NB4 (cell line): ENCODE measurements at regions not wholly inside any gene's neighbourhood (a gene's known extent, or its start where the extent isn't known, plus 50 kb on each side); places are given as distances from the start of the nearest gene placed in this dataset.

Experiments
- MYC ChIP-seq: IDR thresholded peaks from 2 replicates; pipeline ENCODE4 v1.6.1; 2011; ENCODE audit warnings: low read depth, low read length
- POLR2A ChIP-seq: IDR thresholded peaks from 2 replicates; pipeline ENCODE4 v1.6.1; 2011; ENCODE audit warnings: mild to moderate bottlenecking; ENCODE audit not compliant: insufficient read length; ENCODE audit errors: extremely low read depth
- TF ChIP-seq, protein P1 (sequence below): IDR thresholded peaks from one replicate; pipeline ENCODE4 v1.5.1; 2012; ENCODE audit warnings: low read depth, low read length
- TF ChIP-seq, protein P2 (sequence below): IDR thresholded peaks from 2 replicates; pipeline ENCODE4 v1.6.1; 2011; ENCODE audit warnings: low read depth, low read length

DNA sequence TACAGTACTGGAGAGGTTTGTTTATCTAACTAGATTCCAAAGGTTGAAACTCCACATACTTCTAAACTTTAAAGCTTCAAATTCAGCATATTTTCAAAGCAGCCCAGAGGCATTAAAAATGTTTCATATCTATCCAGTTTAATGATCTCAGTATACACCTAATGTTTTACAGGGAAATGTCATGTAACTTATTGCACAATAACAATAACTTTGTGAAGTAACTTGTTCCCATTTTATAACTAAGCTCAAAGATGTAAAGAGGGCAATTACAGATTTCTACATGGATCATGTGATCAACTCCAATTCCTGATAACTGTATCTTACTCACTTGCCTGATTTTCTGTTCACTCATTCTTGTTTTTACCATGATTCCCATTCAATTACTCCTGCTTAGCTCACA is 610.0 kb downstream of the TAF11L14 start:
- TF ChIP-seq, protein P1, sequence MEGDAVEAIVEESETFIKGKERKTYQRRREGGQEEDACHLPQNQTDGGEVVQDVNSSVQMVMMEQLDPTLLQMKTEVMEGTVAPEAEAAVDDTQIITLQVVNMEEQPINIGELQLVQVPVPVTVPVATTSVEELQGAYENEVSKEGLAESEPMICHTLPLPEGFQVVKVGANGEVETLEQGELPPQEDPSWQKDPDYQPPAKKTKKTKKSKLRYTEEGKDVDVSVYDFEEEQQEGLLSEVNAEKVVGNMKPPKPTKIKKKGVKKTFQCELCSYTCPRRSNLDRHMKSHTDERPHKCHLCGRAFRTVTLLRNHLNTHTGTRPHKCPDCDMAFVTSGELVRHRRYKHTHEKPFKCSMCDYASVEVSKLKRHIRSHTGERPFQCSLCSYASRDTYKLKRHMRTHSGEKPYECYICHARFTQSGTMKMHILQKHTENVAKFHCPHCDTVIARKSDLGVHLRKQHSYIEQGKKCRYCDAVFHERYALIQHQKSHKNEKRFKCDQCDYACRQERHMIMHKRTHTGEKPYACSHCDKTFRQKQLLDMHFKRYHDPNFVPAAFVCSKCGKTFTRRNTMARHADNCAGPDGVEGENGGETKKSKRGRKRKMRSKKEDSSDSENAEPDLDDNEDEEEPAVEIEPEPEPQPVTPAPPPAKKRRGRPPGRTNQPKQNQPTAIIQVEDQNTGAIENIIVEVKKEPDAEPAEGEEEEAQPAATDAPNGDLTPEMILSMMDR: no peak
- TF ChIP-seq, protein P2, sequence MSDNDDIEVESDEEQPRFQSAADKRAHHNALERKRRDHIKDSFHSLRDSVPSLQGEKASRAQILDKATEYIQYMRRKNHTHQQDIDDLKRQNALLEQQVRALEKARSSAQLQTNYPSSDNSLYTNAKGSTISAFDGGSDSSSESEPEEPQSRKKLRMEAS: no peak
- no peak for TF ChIP-seq POLR2A
- no peak for TF ChIP-seq MYC
